ENCODE measurements at regions not wholly inside any gene's neighbourhood (a gene's known extent, or its start where the extent isn't known, plus 50 kb on each side); places are given as distances from the start of the nearest gene placed in this dataset.

DNA sequence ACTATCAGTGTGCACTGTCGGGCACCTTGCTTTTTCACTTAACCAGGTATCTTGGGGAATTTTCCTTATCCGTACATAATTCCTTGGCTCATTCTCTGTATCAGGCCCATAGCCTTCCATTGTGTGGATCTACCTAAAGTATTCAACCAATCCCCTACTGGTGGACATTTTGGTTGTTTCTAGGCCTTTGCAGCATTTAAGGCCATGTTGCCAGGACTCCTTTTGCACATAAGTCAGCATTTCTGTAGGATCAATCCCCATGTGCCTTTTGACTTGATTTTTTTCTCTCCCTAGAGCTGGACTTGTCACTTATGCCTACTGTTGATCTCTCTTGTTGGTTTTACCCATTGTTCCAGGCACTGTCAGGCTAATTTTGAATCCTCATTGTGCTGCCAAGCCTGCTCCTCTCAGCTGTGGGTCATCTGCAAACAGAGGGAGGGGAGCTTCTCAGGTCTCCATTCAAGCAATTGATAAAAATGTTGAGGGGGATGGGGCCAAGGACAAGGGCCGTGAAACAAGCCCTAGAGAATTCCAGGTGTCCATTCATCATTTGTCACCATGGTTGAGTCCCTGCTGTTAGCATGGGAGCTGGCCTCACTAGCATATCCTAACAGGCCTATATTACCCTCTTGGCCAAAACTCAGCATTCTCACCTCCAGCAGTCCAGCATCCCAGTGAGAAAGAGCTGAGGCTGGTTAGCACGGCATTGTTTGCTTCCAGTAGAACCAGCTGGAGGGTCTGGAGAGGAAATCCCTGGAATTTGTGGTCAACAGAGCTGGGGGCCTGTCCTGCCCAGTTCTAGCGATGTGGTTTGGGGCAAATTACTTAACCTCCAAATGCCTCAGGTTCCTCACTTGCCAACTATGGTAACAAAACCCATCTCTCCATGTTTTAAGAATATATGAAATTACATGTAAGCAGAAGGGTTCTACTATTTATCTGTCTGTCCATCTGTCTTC, 178.4 kb downstream of the MRPL14 start:
- no peak for ATAC-seq
- DNase-seq (ENCODE audit: missing footprints), result no peak
- intact Hi-C loops (cut with DNase I), result no loop called here

DNA sequence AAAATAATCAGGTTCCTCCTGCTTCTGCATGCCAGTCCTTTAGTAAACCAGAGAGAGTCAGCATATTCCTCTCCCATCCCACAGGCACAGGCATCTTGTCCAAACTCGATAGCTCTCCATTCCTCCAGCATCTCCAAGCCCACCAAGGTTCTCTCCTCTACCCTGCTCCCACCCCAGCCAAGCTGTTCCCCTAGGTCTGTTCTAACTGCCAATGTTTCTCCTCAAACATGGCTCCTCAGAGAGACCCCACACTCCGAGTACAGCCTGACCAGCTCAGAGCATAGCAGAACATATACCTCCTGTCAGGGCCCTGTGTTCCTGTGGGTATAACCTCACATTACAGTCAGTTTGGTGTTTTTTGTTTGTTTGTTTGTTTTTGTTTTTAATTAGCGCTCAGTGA, 177.8 kb downstream of the VEGFA start:
- no peak for DNase-seq (ENCODE audit: missing footprints)
- ATAC-seq, result no peak
- intact Hi-C loops (cut with DNase I), result no loop called here

DNA sequence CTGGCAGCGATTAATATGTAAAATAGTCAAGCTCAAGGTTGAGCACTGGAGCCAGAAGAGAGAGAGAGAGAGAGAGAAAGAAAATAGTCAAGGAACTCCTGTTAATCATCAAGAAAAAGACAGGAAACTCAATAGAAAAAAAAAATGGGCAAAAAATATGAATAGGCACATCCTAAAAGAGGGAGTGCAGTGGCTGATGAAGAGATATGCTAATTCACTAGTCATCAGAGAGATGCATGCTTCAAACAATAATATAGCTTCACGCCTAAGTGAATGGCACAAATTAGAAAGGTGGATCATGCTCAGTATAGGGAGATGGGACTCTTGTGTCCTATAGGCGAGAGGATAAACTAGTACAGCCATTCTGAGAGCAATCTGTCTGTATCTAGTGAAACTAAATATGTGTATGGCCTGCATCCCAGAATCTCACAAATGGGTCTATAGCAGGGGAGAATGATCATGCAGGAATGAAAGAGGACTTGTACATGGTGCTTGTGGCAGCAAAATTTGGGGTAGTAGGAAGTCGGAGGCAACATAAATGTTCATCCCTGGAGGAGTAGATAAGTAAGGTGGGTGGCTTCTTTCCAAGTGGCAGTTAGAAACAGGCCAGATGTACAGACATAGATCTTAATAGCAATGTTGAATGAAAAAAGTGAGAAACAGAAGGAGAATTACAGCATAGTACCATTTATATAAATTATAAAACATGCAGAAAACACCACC, 176.8 kb downstream of the VEGFA start:
- ATAC-seq, result no peak
- no peak for DNase-seq (ENCODE audit: missing footprints)
- intact Hi-C loops (cut with DNase I), result no loop called here

DNA sequence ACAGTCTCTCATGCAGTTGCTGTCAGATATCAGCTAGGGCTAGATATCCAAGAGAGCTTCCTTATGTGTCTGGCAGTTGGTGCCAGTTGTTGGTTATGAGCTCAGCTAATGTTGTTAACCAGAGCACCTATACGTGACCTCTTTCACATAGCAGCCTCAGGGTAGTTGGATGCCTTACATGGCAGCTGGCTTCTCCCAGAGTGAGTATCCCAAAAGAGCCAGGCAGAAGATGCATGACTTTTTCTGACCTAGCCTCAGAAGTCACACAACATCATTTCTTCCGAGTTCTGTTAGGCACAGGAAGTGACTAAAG, 175.7 kb downstream of the VEGFA start:
- no peak for ATAC-seq
- DNase-seq (ENCODE audit: missing footprints), result no peak
- intact Hi-C loops (cut with DNase I), result no loop called here

DNA sequence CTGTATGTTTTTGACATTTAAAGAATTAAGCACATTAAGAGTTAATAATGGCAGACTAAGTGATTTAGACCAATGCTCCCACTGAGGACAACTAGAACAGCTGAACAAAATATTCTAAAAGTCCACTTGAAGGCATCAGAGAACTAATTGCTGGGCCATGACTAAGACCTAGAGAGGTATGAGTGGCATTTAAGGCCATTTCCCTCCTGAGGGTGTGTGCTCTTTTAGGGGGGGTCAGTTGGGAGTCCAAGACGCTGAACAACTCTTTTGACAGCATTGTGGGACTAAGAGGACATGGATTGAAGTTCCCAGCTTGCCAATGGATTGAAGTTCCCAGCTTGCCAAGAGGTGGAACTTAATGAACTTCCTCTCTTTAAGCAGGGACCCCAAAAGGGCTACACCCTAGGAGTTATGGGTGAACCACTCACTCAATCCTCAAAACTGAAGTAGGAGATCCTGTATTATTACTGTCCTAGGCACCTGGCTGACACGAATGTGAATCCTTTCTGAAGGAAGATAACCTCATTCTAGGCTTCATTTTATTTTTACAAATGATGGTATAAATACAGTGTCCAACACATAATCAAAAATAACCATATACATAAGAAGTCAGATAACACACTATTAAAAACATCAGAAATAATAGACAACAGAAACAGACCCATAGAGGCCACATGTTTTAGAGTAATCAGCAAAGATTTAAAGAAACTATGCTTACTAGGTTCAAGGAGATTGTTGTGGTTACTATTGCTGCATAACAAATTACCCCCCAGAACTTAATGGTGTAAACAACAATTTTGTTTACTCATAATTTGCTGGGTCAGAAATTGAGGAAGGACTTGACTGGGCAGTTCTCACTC, 175.1 kb downstream of the VEGFA start:
- DNase-seq (ENCODE audit: missing footprints), result no peak
- intact Hi-C loops (cut with DNase I), result no loop called here
- no peak for ATAC-seq

DNA sequence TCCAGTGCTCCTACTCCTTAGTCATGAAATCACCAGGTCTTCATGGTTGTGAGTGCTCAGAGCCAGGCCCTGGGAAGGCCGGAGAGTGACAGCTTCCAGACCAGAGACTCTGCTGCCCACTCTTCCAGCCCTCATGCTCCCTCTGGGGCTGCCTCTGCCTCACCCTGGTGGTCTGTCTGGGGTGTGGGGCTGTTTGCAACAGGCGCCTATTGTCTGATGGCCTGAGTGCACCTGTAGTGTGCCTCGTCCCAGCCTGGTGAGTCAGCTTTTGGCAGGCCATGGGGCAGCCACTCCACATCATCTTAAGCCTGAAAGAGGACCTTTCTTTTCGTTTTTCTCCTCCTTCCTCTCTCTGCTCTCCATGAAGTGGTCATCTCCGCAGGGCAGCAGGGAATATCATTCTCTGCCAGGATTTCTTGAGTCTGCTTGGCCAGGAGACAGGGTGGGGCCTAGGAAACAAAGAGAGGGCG, 173.8 kb downstream of the VEGFA start:
- DNase-seq (ENCODE audit: missing footprints) (no peak), ATAC-seq (no peak)
- intact Hi-C loops (cut with DNase I), result no loop called here

DNA sequence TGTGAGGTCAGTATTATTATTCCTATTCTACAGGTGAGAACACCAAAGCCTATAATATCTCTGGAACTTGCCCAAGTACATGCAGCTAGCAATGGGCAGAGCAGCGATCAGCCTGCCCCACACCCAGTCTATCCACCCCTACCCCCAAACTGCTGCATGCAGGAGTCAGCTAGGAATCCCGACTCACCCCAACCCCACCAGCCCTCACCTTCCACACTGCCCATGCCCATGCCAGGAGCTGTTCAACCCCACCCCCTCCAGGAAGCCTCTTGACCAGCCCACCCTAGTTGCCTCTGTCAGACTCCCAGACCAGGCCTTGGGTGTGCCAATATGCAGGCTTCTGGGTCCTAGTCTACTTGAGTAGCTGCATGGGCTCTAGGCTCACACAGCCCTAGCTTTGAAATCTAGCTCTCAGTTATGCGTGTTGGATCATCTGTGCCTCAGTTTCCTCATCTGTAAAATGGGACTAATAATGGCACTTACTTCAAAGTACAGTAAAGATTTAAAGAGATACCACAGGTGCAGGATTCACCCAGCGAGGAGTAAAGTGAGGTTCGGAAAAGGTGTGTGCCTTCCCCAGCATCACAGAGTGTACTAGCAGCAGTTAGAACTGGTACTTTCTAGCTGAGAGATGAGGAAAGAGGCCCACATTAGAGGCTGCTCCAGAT, 173.2 kb downstream of the VEGFA start:
- intact Hi-C loops (cut with DNase I), result no loop called here
- ATAC-seq, result no peak
- DNase-seq (ENCODE audit: missing footprints), result no peak

DNA sequence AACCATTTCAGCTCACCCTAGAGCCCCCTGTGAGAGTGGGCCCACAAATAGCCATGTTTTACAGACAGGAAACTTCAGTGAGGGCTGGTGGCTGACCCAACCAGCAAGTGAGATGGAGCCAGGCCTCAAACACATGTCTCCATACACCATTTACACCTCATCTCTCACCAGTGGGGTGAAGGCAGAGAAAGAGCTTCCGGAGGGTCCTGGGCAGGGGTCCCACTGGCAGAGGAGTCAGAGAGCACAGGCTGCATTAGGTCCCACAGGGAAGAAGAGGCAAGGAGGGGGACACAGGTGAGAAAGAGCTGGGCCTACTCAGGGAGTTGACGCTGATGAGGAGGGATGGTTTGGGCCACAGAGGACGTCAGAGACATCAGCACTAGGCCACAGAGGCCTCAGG, 172.6 kb downstream of the VEGFA start:
- intact Hi-C loops (cut with DNase I), result no loop called here
- no peak for DNase-seq (ENCODE audit: missing footprints)
- ATAC-seq, result no peak

DNA sequence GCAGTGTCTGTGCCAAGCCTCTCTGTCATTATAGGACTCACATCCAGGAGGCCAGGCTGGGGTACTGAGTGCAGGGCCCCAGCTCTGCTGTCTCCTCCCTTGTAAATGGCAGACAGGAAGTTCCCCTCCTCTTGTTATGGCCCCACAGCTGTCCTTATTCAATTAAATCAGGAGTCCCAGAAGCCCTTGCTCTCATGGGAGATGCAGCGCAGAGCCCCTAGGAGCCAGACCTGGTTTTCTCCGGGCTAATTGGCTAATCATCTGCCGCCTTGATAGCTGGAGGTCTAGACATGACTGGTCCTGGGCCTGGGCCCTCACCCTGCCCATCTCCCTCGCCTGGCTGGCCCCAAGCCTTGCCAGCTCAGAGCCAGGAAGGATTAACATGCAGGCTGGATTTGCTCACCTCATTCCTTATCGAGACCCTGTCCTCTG, 172.0 kb downstream of the VEGFA start:
- ATAC-seq, result no peak
- intact Hi-C loops (cut with DNase I), result no loop called here
- DNase-seq (ENCODE audit: missing footprints), result no peak

DNA sequence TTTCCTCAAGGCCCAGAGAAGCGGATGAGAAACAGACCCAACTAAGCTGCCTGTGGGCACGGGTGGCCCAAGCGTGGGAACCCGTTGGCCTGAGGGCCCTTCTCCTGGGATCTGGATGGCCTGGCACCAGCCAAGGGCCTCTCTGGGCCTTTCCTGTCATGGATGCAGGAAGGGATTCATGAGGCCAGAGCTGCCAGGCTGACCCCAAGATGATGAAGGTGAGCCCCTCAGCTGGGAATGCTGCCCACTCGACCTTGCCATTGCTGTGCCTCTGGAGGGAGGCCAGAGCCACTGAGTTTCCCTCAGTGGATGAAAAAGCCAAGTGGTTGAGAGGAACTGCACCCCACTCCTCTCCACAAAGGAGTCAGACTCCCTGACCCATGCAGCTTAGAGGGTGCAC, 171.2 kb downstream of the VEGFA start:
- intact Hi-C loops (cut with DNase I), result no loop called here
- no peak for ATAC-seq
- no peak for DNase-seq (ENCODE audit: missing footprints)

DNA sequence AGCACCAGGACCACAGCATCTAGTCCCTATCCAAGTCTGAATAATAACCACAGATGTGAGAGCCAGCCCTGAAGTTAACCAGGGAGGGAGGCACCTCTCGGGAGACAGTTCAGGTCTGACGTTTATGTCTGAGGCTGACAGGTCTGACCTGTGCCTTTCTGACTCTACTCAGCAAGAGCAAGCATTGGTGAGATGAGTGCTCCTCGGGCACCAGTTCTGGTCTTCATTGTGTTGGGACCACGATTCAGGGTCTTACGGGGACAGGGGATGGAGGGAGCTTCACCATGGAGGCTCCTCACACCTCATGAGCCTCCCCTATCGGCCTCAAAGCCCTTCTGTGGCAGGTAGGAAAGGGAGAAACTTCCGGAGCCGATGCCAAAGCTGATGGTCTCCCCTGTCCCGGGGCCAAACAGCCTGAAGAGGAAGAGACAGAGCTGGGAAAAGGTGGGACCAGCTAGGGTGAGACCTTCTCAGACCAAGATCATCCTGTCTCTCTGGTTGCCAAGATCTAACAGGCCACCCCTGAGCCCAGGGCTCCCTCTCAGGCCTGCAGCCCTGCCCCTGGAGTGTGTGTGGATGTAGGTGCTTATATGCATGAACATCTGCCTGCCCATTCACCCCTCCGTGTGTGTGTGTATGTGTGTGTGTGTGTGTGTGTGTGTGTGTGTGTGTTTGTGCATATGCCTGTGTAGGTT, 170.5 kb downstream of the VEGFA start:
- ATAC-seq (no peak), DNase-seq (ENCODE audit: missing footprints) (no peak)
- intact Hi-C loops (cut with DNase I), result no loop called here

DNA sequence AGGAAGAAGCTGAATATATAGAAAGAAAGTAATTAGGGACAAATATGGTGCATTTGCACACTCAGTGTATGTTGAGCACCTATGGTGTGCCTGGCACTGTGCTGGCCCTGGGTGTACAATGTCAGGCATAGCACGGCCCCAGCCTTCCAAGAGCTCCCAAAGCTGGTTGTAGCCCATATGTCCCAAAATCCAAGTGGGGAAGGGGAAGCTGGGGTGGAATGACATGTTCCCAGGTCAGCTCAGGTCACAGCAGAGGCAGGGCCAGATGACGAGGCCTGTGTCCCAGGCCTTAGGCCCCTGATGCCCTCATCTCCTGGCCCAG, 170.0 kb downstream of the VEGFA start:
- ATAC-seq, result no peak
- intact Hi-C loops (cut with DNase I), result no loop called here
- DNase-seq (ENCODE audit: missing footprints), result no peak

DNA sequence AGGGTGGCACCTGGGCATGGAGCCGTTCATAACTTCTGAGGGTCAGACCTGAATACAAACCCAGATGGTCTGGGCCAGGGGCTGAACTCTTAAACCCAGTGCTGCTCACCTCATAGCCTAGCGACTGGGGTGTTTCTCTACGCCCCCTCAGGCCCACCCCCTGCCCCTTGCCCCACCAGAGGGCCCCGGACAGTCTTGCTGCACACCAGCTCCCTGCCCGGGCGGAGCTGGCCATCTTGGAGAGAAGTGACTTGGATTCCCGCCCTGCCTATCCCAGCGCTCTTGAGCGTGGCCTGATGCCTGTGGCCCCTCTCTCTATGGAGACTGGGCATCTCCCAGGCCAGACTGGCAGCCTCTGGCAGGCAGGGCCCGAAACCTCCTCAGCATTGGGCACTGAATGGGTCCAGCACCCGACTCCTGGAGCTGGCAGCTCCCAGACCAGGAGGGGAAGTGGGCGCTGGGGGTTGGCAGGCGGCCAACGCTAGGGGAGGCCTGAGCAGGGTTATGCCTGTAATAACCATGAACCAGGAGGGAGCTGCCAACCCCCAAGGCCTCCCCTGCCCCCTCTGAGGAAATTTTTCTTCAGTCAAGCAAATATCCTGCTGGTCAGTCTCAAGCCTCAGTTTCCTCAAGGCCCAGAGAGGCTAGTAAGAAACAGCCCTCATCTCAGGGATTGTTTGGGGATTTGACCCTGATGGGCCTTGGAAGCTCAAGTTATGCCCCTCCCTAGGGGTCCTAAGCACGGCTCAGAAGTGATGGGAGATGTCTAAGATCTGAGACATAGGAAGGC, 169.5 kb downstream of the VEGFA start:
- no peak for DNase-seq (ENCODE audit: missing footprints)
- ATAC-seq, result no peak
- intact Hi-C loops (cut with DNase I), result no loop called here

DNA sequence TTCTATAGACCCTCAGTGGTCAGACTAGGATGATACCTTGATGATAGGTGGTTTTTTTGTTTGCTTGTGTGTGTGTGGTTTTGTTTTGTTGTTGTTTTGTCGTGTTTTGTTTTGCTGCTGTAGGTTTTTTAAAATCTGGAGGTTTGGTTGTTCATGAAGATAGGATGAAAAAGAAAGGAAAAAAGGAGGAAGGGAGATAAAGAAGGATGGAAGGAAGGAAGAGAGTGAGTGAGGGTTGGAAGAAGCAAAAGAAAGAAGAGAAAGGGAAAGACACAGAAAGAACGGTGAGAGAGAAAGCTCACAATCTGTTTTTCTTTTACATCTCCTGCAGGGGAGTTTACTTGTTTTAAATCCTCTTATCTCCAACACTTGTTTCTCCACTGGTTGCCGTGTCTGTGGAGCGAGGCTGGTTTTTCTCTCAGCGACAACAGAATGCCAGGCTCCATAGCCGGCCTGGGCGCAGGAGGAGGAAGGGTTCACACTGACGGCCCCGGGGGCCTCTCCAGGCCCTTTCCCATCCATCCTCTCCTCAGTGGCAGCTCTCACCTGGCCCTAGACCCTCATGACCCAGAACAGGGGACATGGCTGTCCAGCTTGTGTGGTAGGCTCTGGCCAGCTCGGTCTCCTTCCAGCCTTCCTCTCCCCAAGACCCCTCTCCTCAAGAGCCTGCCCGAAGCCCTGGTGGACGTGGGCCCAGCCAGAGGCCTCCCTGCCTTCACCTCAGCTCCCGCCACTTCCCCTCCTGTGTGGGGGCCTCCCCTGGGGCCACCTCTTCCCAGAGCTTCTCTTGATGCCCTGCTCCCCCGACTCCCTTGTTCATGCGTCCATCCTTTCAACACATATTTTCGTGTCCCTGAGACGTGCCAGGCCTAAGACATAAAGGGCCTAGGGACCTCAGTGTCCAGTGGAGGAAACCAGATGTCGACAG, 168.4 kb downstream of the VEGFA start:
- ATAC-seq, result no peak
- no peak for DNase-seq (ENCODE audit: missing footprints)
- intact Hi-C loops (cut with DNase I), result no loop called here

DNA sequence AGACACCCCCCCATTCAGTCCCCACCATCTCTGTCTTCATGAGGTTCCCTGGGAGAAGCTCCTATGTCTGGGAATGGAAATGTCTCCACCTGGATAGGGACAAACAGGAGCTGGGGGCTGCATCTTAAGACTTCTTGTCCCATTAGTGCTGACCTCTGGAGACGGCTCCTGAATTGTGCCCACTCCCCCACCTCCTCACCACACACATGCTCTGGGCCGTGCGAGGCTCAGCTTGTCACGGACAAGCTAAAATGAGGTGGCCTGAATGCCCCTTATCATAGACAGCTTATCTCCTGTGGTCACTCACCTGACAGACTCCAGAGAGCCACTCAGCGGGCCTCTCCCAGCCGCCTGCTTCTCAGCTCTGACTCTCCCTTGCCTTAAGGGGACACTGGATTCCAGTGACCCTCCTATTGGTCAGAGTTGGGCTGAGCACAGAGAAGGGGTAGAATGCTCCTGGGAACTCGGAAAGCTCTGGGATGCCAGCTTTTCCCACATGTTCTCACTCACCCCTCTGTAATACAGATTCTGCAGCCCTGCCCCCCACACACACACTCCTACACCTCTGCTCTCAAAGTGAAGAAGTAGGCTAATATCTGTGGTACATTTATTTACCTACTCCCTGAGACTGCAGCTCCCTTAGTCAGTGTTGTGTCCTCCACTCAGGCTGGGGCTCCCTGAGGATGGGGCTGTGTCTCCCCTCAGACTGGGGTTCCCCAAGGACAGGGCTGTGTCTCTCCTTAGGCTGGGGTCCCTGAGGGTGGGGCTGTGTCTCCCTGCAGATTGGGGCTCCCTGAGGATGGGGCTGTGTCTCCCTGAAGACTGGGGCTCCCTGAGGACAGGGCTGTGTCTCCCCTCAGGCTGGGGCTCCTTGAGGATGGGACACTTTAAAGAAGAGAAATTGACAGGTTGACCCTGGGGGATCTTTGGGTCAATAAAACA, 167.5 kb downstream of the VEGFA start:
- intact Hi-C loops (cut with DNase I), result no loop called here
- ATAC-seq (peak; percentile 12), DNase-seq (ENCODE audit: missing footprints) (no peak)

DNA sequence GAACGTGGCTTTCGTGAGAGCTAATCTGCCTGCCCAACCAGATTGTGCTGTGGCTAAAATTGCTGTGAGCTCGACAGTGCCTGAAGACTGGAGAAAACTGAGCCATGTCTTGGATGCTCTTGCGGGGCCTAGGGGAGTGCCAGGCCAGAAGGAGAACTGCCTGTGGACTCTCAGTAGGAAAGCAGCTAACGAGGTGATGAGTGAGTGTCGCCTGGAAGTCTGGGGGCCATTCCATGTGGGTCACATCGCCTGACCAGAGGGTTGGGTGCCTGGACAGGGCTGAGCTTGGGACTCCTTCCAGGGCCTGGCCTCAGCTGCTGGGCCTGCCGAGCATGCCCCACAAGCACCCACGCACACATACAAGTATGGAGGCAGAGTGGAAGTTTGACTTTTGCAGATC, 166.5 kb downstream of the VEGFA start:
- ATAC-seq (no peak), DNase-seq (ENCODE audit: missing footprints) (no peak)
- intact Hi-C loops (cut with DNase I), result no loop called here

Data from Right ventricle myocardium inferior (tissue), 1 donor.